GM12875 (cell line): ENCODE measurements at regions not wholly inside any gene's neighbourhood (a gene's known extent, or its start where the extent isn't known, plus 50 kb on each side); places are given as distances from the start of the nearest gene placed in this dataset.

ENCODE experiments used
- H3K4me3 ChIP-seq: one replicate; pipeline ENCODE4 v1.5.1; 2011; ENCODE audit warnings: low read depth, low read length, control low read depth
- CTCF ChIP-seq: IDR thresholded peaks from 2 replicates; pipeline ENCODE4 v1.5.1; 2011; ENCODE audit warnings: low read depth, mild to moderate bottlenecking, control low read depth, inconsistent platforms, low read length, moderate library complexity, borderline replicate concordance; ENCODE audit not compliant: insufficient read depth

- H3K4me3 ChIP-seq: no peak overlapping the region
- no peak for TF ChIP-seq CTCF
Measured at GRCh38 chr1:168923521-168924136, 182.9 kb upstream of the ATP1B1 start.

- no peak for TF ChIP-seq CTCF
- H3K4me3 ChIP-seq: no peak overlapping the region
Measured at GRCh38 chr1:168924976-168925375, 181.5 kb upstream of the ATP1B1 start.

GRCh38 chr1:168926236-168926635 is 180.3 kb upstream of the ATP1B1 start:
- H3K4me3 ChIP-seq: no peak overlapping the region
- no peak for TF ChIP-seq CTCF

GRCh38 chr1:168932539-168932938 is 174.0 kb upstream of the ATP1B1 start:
- TF ChIP-seq CTCF: no peak
- H3K4me3 ChIP-seq: no peak overlapping the region

GRCh38 chr1:168933141-168933805 is 173.2 kb upstream of the ATP1B1 start:
- no peak for TF ChIP-seq CTCF
- H3K4me3 ChIP-seq: no peak overlapping the region

- TF ChIP-seq CTCF: no peak
- H3K4me3 ChIP-seq: no peak overlapping the region
Measured at GRCh38 chr1:168939110-168939946, 167.2 kb upstream of the ATP1B1 start.
